NCI-H524 (cell line): ENCODE measurements at regions not wholly inside any gene's neighbourhood (a gene's known extent, or its start where the extent isn't known, plus 50 kb on each side); places are given as distances from the start of the nearest gene placed in this dataset.
A peak's percentile ranks its signal among the peaks of the same experiment; 100 is the strongest.

Experiments
- DNase-seq, 2 experiments: peaks; one replicate each; lab custom pipeline; 2025; lab: John Stamatoyannopoulos, UW

GRCh38 chr9:78724896-78725295, 428.0 kb downstream of the PSAT1 start:
- no peak for DNase-seq

GRCh38 chr9:78725503-78725902, 428.6 kb downstream of the PSAT1 start:
- no peak for DNase-seq

DNA sequence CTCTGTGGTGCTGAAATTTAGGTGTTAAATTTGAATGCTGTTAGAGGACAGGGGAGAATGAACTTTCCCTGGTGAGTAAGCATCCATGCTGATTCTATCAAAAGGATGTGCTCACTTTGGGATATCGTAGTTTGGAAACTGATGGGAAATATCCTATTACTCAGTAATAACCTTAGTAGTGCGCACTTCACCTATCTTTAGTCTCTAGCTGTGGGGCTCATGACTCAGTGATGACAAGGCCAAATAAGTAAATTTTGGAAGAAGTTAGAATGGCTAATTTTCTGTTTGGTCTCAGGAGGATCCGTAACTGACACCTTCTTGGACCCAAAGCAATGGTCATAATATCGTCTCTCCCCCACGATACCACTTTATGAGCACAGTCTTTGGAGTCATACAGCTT, 448.4 kb downstream of the PSAT1 start:
- no peak for DNase-seq

GRCh38 chr9:78746010-78746409, 449.1 kb downstream of the PSAT1 start:
- DNase-seq = no peak

- DNase-seq = no peak
Measured at GRCh38 chr9:78753039-78753438, 456.1 kb downstream of the PSAT1 start.

- no peak for DNase-seq
Measured at GRCh38 chr9:78756813-78757510, 460.0 kb downstream of the PSAT1 start.

- DNase-seq = no peak
Measured at GRCh38 chr9:78763424-78763823, 466.5 kb downstream of the PSAT1 start.

DNA sequence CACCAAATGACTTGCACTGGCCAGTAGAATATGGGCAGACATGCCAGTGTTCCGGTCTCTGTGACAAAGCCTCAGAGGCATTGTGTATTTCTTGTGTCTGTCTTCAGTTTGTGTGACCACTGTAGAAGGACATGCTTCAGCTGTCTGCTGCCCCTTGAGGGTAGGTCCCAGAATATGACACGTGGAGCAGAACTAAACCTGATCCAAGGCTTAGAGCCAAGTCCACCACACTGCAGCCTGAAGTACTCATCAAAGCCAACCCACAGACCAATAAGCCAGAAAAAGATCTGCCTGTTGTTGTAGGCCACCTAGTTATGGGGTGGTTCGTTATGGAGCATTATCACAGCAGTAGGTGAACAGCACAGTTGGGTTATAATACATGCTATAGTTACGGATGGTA, 468.9 kb downstream of the PSAT1 start:
- DNase-seq = no peak

DNA sequence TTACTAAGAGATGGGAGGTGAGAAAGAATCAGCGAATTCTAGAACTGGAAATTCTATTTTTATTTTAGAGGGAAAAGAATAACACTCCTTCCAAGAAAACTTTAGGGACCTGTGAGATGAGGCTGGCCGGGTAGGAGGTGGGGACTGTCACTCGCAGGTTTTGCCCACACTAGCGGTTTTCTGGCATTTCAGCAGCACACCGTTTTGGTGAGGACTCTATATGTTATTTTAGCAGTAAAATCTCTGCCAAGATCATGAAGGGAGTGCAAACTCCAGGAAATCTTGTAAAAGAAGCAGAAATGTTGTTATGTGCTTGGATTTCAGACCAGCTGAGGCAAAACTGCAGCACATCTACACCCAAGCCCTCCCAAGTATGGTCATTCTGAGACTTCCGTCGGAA, 470.6 kb downstream of the PSAT1 start:
- DNase-seq = no peak

DNA sequence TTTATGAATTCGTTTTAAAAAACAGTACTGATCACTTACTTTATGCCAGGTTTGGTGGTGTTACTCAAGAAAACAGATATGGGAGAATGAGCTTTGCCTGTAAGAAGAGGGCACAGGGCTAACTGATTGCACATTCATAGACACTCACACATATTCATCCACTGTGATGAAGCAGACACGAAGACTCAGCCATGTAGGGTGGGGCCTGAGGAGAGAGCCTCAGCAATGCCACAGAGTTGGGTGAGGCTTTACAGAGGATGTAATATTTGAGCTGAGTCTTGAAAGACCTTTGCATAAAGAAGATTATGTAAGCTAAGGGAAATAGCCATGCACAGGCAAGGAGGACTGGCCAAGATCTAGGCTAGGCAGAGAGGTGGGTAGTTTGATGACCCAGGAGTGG, 472.8 kb downstream of the PSAT1 start:
- no peak for DNase-seq

DNA sequence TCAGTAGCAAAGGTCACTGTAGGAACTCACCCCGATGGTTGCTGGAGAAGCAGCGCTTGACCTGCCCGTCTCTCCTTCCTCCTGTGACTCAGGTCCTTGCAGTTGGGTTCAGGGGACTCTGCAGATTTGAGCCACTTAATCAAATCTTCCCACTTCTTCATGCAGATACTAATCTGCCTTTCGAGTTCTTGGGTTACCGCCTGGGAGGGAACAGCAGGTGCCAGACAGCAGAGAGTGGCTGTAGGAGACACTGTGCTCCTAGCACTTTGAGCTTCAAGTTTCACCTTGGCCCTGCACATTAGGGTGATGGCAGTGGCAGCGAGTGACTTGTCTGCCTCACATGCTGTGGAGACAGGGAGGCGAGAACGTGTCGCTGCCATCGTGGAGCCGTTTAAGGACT, 478.3 kb downstream of the PSAT1 start:
- DNase-seq = peak; percentile 13 to 71

GRCh38 chr9:78775696-78776295, 478.9 kb downstream of the PSAT1 start:
- DNase-seq = no peak

DNA sequence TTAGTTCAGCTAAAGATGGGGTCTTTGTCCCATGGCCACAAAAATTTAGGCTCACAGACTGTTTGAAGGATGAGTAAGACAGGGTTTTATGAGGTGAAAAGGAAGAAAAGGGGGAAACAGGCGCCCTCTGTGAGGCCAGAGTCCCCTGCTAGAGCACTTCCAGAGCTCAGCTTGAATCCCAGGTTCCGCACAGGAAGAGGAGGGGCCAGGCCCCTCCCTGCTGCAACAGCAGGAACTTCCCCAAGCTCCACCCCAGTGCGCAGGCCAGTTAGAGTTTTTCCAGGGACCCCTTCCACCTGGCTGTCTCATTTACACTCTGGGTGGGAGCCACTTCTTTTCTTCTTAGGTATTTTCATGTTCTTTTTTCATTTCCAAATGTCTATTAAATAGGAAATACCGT, 480.8 kb downstream of the PSAT1 start:
- no peak for DNase-seq

DNA sequence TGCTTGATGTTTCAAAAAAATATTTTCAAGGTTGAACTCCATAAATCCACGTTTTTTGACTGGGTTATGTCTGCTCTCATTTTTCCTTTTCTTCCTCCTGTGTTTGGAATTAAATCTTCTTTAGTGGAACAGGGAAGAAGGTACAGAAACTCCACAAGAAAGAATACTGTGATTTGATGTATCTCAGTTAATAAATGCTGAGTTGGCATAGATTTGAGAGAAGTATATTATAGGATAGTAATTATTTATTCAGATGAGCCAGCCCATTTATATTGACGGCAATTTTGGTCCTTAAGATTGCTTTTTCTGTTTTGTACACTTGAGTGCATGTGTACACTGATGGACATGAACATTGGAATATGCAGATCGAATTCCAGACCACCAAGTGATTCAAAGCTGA, 481.4 kb downstream of the PSAT1 start:
- DNase-seq = no peak

DNA sequence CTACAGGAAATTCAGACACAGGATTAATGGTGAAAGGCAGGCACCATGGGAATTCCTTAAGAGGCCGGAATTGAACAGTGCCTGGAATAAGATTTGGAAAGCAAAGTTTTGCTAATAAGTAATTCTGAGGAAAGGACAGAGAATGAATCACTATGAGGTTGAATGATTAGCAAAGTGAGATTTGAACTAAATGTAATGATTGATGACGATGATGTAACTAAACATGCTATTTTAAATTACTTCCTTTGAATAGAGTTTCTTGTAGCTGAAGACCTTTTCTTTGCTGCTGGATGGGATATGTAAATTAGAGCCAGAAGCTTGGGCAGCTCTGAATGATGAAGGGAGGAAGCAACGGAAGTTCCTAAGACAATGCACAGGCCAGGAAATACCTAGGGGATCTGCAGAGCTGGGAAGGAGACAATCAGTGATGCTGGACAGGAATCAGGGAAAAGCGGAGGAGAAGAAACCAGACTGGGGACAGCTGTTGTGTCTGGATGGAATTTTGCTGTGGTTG, 482.0 kb downstream of the PSAT1 start:
- no peak for DNase-seq

- no peak for DNase-seq
Measured at GRCh38 chr9:78781681-78782080, 484.8 kb downstream of the PSAT1 start.

DNA sequence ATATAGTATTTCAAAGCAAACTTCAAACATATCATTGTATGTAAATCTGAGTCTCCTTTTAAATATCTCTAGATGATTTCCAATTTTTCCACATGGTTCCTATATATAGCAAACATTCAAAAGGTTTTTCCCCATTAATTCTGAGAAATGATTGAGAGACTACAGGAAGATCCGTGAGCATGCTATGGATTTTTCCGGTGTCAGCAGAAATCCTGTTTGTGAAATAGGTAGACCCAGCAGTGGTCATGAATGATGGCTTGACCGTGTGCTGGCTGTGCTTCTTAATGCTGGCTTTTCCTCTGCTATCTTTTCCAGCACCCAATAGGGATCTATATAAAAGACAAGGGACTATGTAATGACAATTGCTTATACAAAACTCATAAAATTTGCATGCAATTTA, 485.3 kb downstream of the PSAT1 start:
- DNase-seq = no peak

GRCh38 chr9:78782858-78783257, 485.9 kb downstream of the PSAT1 start:
- no peak for DNase-seq

- DNase-seq = no peak
Measured at GRCh38 chr9:78783743-78784142, 486.8 kb downstream of the PSAT1 start.

- no peak for DNase-seq
Measured at GRCh38 chr9:78786794-78787193, 489.9 kb downstream of the PSAT1 start.

GRCh38 chr9:78788101-78788500, 491.2 kb downstream of the PSAT1 start:
- no peak for DNase-seq

GRCh38 chr9:78791779-78792178, 494.9 kb downstream of the PSAT1 start:
- DNase-seq = no peak

DNA sequence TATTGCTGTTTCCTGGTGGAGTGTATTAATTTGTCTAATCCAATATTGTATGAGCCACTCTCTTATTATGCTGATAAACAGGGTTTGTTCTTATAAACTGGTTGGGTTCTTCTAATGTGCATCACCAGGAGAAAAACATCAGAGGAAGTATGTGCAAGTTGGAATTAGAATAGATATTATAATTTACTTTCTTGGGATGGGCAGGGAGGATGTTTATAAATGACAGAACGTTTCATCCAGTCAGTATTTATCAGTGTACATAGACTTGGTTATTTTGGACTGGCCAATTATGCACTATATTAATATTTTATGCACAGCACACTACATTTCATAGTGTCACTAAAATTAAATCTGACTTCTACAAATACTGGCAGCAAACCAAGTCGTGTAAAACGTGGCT, 495.8 kb downstream of the PSAT1 start:
- no peak for DNase-seq

- no peak for DNase-seq
Measured at GRCh38 chr9:78805771-78806170, 508.8 kb downstream of the PSAT1 start.
